ENCODE measurements at regions not wholly inside any gene's neighbourhood (a gene's known extent, or its start where the extent isn't known, plus 50 kb on each side); places are given as distances from the start of the nearest gene placed in this dataset.

GRCh38 chr17:70476368-70476767 is 307.0 kb downstream of the KCNJ2 start:
- H3K9me2 ChIP-seq (ENCODE audit: low read depth, low read length), result no peaks in the 10 kb centered on the region; the same call in 1 of the 2 replicates
- no peaks in the 10 kb centered on the region for H3K9me3 ChIP-seq (ENCODE audit: low read length)
- no peak overlapping the region for H3K4me2 ChIP-seq (ENCODE audit: low read length)
- H3F3A ChIP-seq (ENCODE audit: insufficient read depth, low read length), result no peaks in the 10 kb centered on the region
- TF ChIP-seq CTCF (IDR thresholded peaks at IDR 0.05; ENCODE audit: low read length), result no peak
- no peak for TF ChIP-seq EZH2 (IDR thresholded peaks at IDR 0.05; ENCODE audit: borderline replicate concordance, low read length)
- H3K4me1 ChIP-seq (ENCODE audit: insufficient read depth, low read length, severe bottlenecking), result no peaks in the 10 kb centered on the region
- no peak overlapping the region for H3K27ac ChIP-seq (ENCODE audit: low read depth, low read length, poor library complexity, severe bottlenecking)
- H3K36me3 ChIP-seq (ENCODE audit: insufficient read depth, low read length), result no peaks in the 10 kb centered on the region
- no peaks in the 10 kb centered on the region for H3K27me3 ChIP-seq (ENCODE audit: insufficient read depth, low read length)
- no peak overlapping the region for H2AFZ ChIP-seq (ENCODE audit: low read length)
- no peaks in the 10 kb centered on the region for H3K79me2 ChIP-seq (ENCODE audit: insufficient read depth, low read length)
- no peak overlapping the region for H3K9ac ChIP-seq (ENCODE audit: low read length)
- no peaks in the 10 kb centered on the region for H4K20me1 ChIP-seq (ENCODE audit: insufficient read depth, low read length)
- no peak overlapping the region for H3K4me3 ChIP-seq (ENCODE audit: low read depth, low read length, poor library complexity, severe bottlenecking)

- H3K27ac ChIP-seq (ENCODE audit: low read depth, low read length, poor library complexity, severe bottlenecking), result no peak overlapping the region
- H3K4me1 ChIP-seq (ENCODE audit: insufficient read depth, low read length, severe bottlenecking), result no peaks in the 10 kb centered on the region
- no peak overlapping the region for H3K9ac ChIP-seq (ENCODE audit: low read length)
- no peaks in the 10 kb centered on the region for H3K36me3 ChIP-seq (ENCODE audit: insufficient read depth, low read length)
- no peaks in the 10 kb centered on the region for H3K9me3 ChIP-seq (ENCODE audit: low read length)
- H3K4me3 ChIP-seq (ENCODE audit: low read depth, low read length, poor library complexity, severe bottlenecking), result no peak overlapping the region
- no peak overlapping the region for H2AFZ ChIP-seq (ENCODE audit: low read length)
- no peaks in the 10 kb centered on the region for H3K27me3 ChIP-seq (ENCODE audit: insufficient read depth, low read length)
- H3K4me2 ChIP-seq (ENCODE audit: low read length), result no peak overlapping the region
- H3K9me2 ChIP-seq (ENCODE audit: low read depth, low read length), result no peaks in the 10 kb centered on the region; the same call in 1 of the 2 replicates
- TF ChIP-seq CTCF (IDR thresholded peaks at IDR 0.05; ENCODE audit: low read length) (no peak), EZH2 (IDR thresholded peaks at IDR 0.05; ENCODE audit: borderline replicate concordance, low read length) (no peak)
- H3F3A ChIP-seq (ENCODE audit: insufficient read depth, low read length), result no peaks in the 10 kb centered on the region
- H4K20me1 ChIP-seq (ENCODE audit: insufficient read depth, low read length), result no peaks in the 10 kb centered on the region
- no peaks in the 10 kb centered on the region for H3K79me2 ChIP-seq (ENCODE audit: insufficient read depth, low read length)
These were observed 309.6 kb downstream of the KCNJ2 start for GRCh38 chr17:70478902-70479301.

- Histone ChIP-seq H3K4me1 (ENCODE audit: insufficient read depth, low read length, severe bottlenecking) (no peaks in the 10 kb centered on the region), H3K9ac (ENCODE audit: low read length) (no peak overlapping the region), H3K9me3 (ENCODE audit: low read length) (no peaks in the 10 kb centered on the region), H3K27me3 (ENCODE audit: insufficient read depth, low read length) (no peaks in the 10 kb centered on the region), H3K4me2 (ENCODE audit: low read length) (no peak overlapping the region), H3K9me2 (ENCODE audit: low read depth, low read length) (no peaks in the 10 kb centered on the region; the same call in 1 of the 2 replicates), H3K79me2 (ENCODE audit: insufficient read depth, low read length) (no peaks in the 10 kb centered on the region), H3K27ac (ENCODE audit: low read depth, low read length, poor library complexity, severe bottlenecking) (no peak overlapping the region), H4K20me1 (ENCODE audit: insufficient read depth, low read length) (no peaks in the 10 kb centered on the region), H3K36me3 (ENCODE audit: insufficient read depth, low read length) (no peaks in the 10 kb centered on the region), H3F3A (ENCODE audit: insufficient read depth, low read length) (no peaks in the 10 kb centered on the region), H2AFZ (ENCODE audit: low read length) (no peak overlapping the region), H3K4me3 (ENCODE audit: low read depth, low read length, poor library complexity, severe bottlenecking) (no peak overlapping the region)
- no peak for TF ChIP-seq CTCF (IDR thresholded peaks at IDR 0.05; ENCODE audit: low read length)
- TF ChIP-seq EZH2 (IDR thresholded peaks at IDR 0.05; ENCODE audit: borderline replicate concordance, low read length), result no peak
These were observed 310.4 kb downstream of the KCNJ2 start for GRCh38 chr17:70479779-70480178.

All from OCI-LY1 (cell line).